ENCODE measurements at regions not wholly inside any gene's neighbourhood (a gene's known extent, or its start where the extent isn't known, plus 50 kb on each side); places are given as distances from the start of the nearest gene placed in this dataset.
"Not testable (repeated sequence)": the region's sequence is repeated elsewhere in the genome, so short reads cannot be mapped to it uniquely, and the experiment has no call there.

DNA sequence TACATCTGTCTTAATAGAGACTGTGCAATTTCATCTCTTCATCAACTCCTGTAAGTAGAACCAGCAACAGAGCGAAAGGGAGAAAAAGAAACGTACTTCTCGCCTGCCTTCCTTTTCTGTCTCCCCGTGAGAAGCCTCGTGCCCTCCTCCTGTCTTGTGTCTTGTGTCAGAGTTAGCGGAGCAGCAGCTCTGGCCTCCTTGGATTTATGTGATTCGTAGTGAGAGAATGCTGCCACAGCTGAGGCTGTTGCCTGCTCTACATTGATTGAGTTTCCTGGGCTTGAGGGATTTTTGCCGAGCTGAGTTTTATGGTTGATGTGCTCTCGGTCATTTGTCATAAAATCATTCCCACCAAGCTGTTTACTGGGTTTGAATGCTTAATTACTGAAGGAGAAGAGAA is 579.1 kb upstream of the RBFOX1 start:
- H3K27me3 ChIP-seq (ENCODE audit: control insufficient read depth in 1 of 2, insufficient read depth in 2 of 2, low read length in 2 of 2): no peaks in the 10 kb centered on the region
- H3K36me3 ChIP-seq (ENCODE audit: control insufficient read depth in 1 of 2, insufficient read depth in 2 of 2, low read length in 2 of 2): no peaks in the 10 kb centered on the region
- H3K27ac ChIP-seq (ENCODE audit: low read depth, low read length): no peak overlapping the region
- H3K4me3 ChIP-seq (ENCODE audit: low read depth in 1 of 2, low read length in 2 of 2): no peak overlapping the region
- H3K9me3 ChIP-seq (ENCODE audit: control insufficient read depth in 1 of 2, low read length in 2 of 2): peaks cover 0 to 6% of the 10 kb centered on the region in 2 donors
- no peak overlapping the region for H3K9ac ChIP-seq (ENCODE audit: low read depth in 1 of 2, low read length in 2 of 2)
- no peaks in the 10 kb centered on the region for H3K4me1 ChIP-seq (ENCODE audit: control insufficient read depth in 1 of 2, insufficient read depth in 2 of 2, low read length in 2 of 2)

GRCh38 chr16:6751191-6751590 is 581.5 kb upstream of the RBFOX1 start:
- Histone ChIP-seq H3K9ac (ENCODE audit: low read depth in 1 of 2, low read length in 2 of 2) (no peak overlapping the region), H3K9me3 (ENCODE audit: control insufficient read depth in 1 of 2, low read length in 2 of 2) (peaks cover 0 to 6% of the 10 kb centered on the region in 2 donors), H3K4me3 (ENCODE audit: low read depth in 1 of 2, low read length in 2 of 2) (no peak overlapping the region), H3K27ac (ENCODE audit: low read depth, low read length) (no peak overlapping the region), H3K36me3 (ENCODE audit: control insufficient read depth in 1 of 2, insufficient read depth in 2 of 2, low read length in 2 of 2) (no peaks in the 10 kb centered on the region), H3K27me3 (ENCODE audit: control insufficient read depth in 1 of 2, insufficient read depth in 2 of 2, low read length in 2 of 2) (no peaks in the 10 kb centered on the region), H3K4me1 (ENCODE audit: control insufficient read depth in 1 of 2, insufficient read depth in 2 of 2, low read length in 2 of 2) (no peaks in the 10 kb centered on the region)

DNA sequence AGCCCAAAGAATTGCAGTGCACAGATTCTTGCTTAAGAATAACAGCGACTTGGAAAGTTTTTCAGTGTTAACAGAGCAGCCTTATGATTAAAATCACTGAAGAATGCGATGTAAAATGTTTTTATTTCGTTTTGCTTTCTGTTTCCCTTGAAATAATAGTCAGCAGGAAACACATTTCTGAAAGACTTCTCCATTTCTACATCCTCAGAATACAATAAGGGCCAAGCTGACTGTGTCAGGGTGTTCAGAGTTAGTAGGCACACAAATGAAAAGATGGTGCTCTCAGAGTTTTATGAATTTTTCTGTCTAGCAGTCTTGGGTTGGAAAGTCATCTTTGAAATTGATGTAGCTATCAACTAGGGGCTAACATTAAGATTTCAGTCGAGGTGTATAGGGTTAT is 582.9 kb upstream of the RBFOX1 start:
- H3K4me3 ChIP-seq (ENCODE audit: low read depth in 1 of 2, low read length in 2 of 2): no peak overlapping the region

GRCh38 chr16:6736302-6736701 is 596.3 kb upstream of the RBFOX1 start:
- not testable (repeated sequence) for H3K9ac ChIP-seq (ENCODE audit: low read depth in 1 of 2, low read length in 2 of 2); H3K27me3 ChIP-seq (ENCODE audit: control insufficient read depth in 1 of 2, insufficient read depth in 2 of 2, low read length in 2 of 2); H3K4me3 ChIP-seq (ENCODE audit: low read depth in 1 of 2, low read length in 2 of 2); H3K36me3 ChIP-seq (ENCODE audit: control insufficient read depth in 1 of 2, insufficient read depth in 2 of 2, low read length in 2 of 2); H3K4me1 ChIP-seq (ENCODE audit: control insufficient read depth in 1 of 2, insufficient read depth in 2 of 2, low read length in 2 of 2); H3K9me3 ChIP-seq (ENCODE audit: control insufficient read depth in 1 of 2, low read length in 2 of 2); H3K27ac ChIP-seq (ENCODE audit: low read depth, low read length)

More for the DNA sequence above, 582.9 kb upstream of the RBFOX1 start:
- Histone ChIP-seq H3K9me3 (ENCODE audit: control insufficient read depth in 1 of 2, low read length in 2 of 2) (no peaks in the 10 kb centered on the region), H3K4me1 (ENCODE audit: control insufficient read depth in 1 of 2, insufficient read depth in 2 of 2, low read length in 2 of 2) (no peaks in the 10 kb centered on the region), H3K27me3 (ENCODE audit: control insufficient read depth in 1 of 2, insufficient read depth in 2 of 2, low read length in 2 of 2) (no peaks in the 10 kb centered on the region), H3K9ac (ENCODE audit: low read depth in 1 of 2, low read length in 2 of 2) (no peak overlapping the region), H3K36me3 (ENCODE audit: control insufficient read depth in 1 of 2, insufficient read depth in 2 of 2, low read length in 2 of 2) (no peaks in the 10 kb centered on the region), H3K27ac (ENCODE audit: low read depth, low read length) (no peak overlapping the region)

GRCh38 chr16:6735631-6736030 is 597.0 kb upstream of the RBFOX1 start:
- Histone ChIP-seq H3K9me3 (ENCODE audit: control insufficient read depth in 1 of 2, low read length in 2 of 2) (no peaks in the 10 kb centered on the region), H3K27me3 (ENCODE audit: control insufficient read depth in 1 of 2, insufficient read depth in 2 of 2, low read length in 2 of 2) (no peaks in the 10 kb centered on the region), H3K4me1 (ENCODE audit: control insufficient read depth in 1 of 2, insufficient read depth in 2 of 2, low read length in 2 of 2) (no peaks in the 10 kb centered on the region), H3K36me3 (ENCODE audit: control insufficient read depth in 1 of 2, insufficient read depth in 2 of 2, low read length in 2 of 2) (no peaks in the 10 kb centered on the region), H3K4me3 (ENCODE audit: low read depth in 1 of 2, low read length in 2 of 2) (no peak overlapping the region), H3K9ac (ENCODE audit: low read depth in 1 of 2, low read length in 2 of 2) (no peak overlapping the region), H3K27ac (ENCODE audit: low read depth, low read length) (no peak overlapping the region)

- Histone ChIP-seq H3K36me3 (ENCODE audit: control insufficient read depth in 1 of 2, insufficient read depth in 2 of 2, low read length in 2 of 2) (no peaks in the 10 kb centered on the region), H3K27me3 (ENCODE audit: control insufficient read depth in 1 of 2, insufficient read depth in 2 of 2, low read length in 2 of 2) (no peaks in the 10 kb centered on the region), H3K27ac (ENCODE audit: low read depth, low read length) (no peak overlapping the region)
Observed at GRCh38 chr16:6732166-6732565, 600.5 kb upstream of the RBFOX1 start.

GRCh38 chr16:6728381-6728780 is 604.3 kb upstream of the RBFOX1 start:
- Histone ChIP-seq H3K27me3 (ENCODE audit: control insufficient read depth in 1 of 2, insufficient read depth in 2 of 2, low read length in 2 of 2) (no peaks in the 10 kb centered on the region), H3K4me1 (ENCODE audit: control insufficient read depth in 1 of 2, insufficient read depth in 2 of 2, low read length in 2 of 2) (no peaks in the 10 kb centered on the region), H3K4me3 (ENCODE audit: low read depth in 1 of 2, low read length in 2 of 2) (no peak overlapping the region), H3K9me3 (ENCODE audit: control insufficient read depth in 1 of 2, low read length in 2 of 2) (no peaks in the 10 kb centered on the region), H3K36me3 (ENCODE audit: control insufficient read depth in 1 of 2, insufficient read depth in 2 of 2, low read length in 2 of 2) (no peaks in the 10 kb centered on the region), H3K27ac (ENCODE audit: low read depth, low read length) (no peak overlapping the region), H3K9ac (ENCODE audit: low read depth in 1 of 2, low read length in 2 of 2) (no peak overlapping the region)

More at GRCh38 chr16:6732166-6732565, 600.5 kb upstream of the RBFOX1 start:
- no peak overlapping the region for H3K4me3 ChIP-seq (ENCODE audit: low read depth in 1 of 2, low read length in 2 of 2)
- no peak overlapping the region for H3K9ac ChIP-seq (ENCODE audit: low read depth in 1 of 2, low read length in 2 of 2)
- no peaks in the 10 kb centered on the region for H3K9me3 ChIP-seq (ENCODE audit: control insufficient read depth in 1 of 2, low read length in 2 of 2)
- H3K4me1 ChIP-seq (ENCODE audit: control insufficient read depth in 1 of 2, insufficient read depth in 2 of 2, low read length in 2 of 2): no peaks in the 10 kb centered on the region

DNA sequence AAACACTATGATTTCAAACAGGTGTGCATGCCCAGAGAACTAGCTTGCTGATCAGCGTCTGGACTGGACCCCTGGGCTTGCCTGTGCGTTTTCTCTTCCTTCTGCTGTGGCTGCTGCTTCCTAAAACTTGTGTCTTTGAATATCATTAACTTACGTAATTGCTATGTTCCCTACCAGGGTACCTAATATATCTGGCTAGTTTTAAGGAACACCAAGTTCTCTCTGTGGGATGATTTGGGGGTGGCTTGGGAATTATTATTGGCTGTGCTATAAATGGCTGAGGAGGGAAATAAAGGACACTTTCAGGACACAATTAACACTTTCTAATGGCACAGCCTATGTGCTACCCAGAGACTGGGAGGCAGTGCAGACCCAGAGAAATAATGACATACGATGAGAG is 606.0 kb upstream of the RBFOX1 start:
- Histone ChIP-seq H3K4me1 (ENCODE audit: control insufficient read depth in 1 of 2, insufficient read depth in 2 of 2, low read length in 2 of 2) (no peaks in the 10 kb centered on the region), H3K27me3 (ENCODE audit: control insufficient read depth in 1 of 2, insufficient read depth in 2 of 2, low read length in 2 of 2) (no peaks in the 10 kb centered on the region), H3K27ac (ENCODE audit: low read depth, low read length) (no peak overlapping the region), H3K36me3 (ENCODE audit: control insufficient read depth in 1 of 2, insufficient read depth in 2 of 2, low read length in 2 of 2) (no peaks in the 10 kb centered on the region), H3K9ac (ENCODE audit: low read depth in 1 of 2, low read length in 2 of 2) (no peak overlapping the region), H3K4me3 (ENCODE audit: low read depth in 1 of 2, low read length in 2 of 2) (no peak overlapping the region), H3K9me3 (ENCODE audit: control insufficient read depth in 1 of 2, low read length in 2 of 2) (no peaks in the 10 kb centered on the region)

DNA sequence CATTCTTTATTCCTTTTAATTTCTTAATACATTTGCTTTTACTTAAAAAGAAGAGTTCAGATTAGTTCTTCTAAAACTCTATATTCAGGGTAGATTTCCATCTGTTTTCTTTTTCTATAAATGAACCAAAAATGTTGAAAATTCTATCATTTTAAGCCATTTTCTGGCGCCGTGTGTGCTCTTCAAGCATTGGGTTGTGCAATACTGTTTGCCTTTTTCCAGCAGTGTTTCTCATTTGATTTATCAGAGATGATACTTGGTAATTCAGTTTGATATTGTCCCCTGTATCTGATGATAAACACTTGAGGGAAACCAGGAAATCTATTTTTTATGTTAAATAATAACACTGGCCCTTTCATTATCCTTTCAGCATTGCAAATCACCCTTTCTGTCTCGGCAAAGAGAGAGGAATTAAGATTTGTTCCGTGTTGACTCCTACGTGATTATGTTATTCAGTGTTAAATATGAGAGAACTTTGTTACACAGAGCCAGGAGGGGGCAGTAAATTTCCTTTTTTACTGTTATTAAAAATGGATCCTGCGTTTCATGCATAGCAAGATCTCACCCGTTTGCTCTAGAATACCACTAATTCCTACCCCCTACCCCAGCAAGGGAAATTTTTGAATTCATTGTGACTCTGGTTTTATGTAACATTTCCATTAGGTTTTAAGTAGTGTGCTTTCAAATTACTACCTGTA is 606.9 kb upstream of the RBFOX1 start:
- Histone ChIP-seq H3K27me3 (ENCODE audit: control insufficient read depth in 1 of 2, insufficient read depth in 2 of 2, low read length in 2 of 2) (no peaks in the 10 kb centered on the region), H3K9ac (ENCODE audit: low read depth in 1 of 2, low read length in 2 of 2) (no peak overlapping the region), H3K9me3 (ENCODE audit: control insufficient read depth in 1 of 2, low read length in 2 of 2) (peaks cover 0 to 3% of the 10 kb centered on the region in 2 donors), H3K4me3 (ENCODE audit: low read depth in 1 of 2, low read length in 2 of 2) (no peak overlapping the region), H3K36me3 (ENCODE audit: control insufficient read depth in 1 of 2, insufficient read depth in 2 of 2, low read length in 2 of 2) (no peaks in the 10 kb centered on the region), H3K4me1 (ENCODE audit: control insufficient read depth in 1 of 2, insufficient read depth in 2 of 2, low read length in 2 of 2) (no peaks in the 10 kb centered on the region), H3K27ac (ENCODE audit: low read depth, low read length) (no peak overlapping the region)

DNA sequence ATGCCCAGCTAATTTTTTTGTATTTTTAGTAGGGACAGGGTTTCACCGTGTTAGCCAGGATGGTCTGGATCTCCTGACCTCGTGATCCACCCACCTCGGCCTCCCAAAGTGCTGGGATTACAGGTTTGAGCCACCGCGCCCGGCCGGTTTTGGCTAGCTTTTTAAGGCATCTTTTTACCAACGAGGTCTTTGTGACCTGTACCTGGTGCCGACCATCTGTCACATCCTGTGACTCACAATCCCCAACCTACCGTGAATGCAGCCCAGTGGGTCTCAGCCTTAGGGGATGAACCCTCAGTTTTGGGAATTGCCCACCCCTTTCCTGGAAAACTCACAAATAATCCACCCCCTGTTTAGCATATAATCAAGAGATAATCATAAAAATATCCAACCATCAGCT is 607.4 kb upstream of the RBFOX1 start:
- H3K27ac ChIP-seq (ENCODE audit: low read depth, low read length); H3K4me3 ChIP-seq (ENCODE audit: low read depth in 1 of 2, low read length in 2 of 2); H3K36me3 ChIP-seq (ENCODE audit: control insufficient read depth in 1 of 2, insufficient read depth in 2 of 2, low read length in 2 of 2); H3K9me3 ChIP-seq (ENCODE audit: control insufficient read depth in 1 of 2, low read length in 2 of 2); H3K4me1 ChIP-seq (ENCODE audit: control insufficient read depth in 1 of 2, insufficient read depth in 2 of 2, low read length in 2 of 2); H3K9ac ChIP-seq (ENCODE audit: low read depth in 1 of 2, low read length in 2 of 2); H3K27me3 ChIP-seq (ENCODE audit: control insufficient read depth in 1 of 2, insufficient read depth in 2 of 2, low read length in 2 of 2): not testable (repeated sequence)

- Histone ChIP-seq H3K27ac (ENCODE audit: low read depth, low read length) (no peak overlapping the region), H3K9ac (ENCODE audit: low read depth in 1 of 2, low read length in 2 of 2) (no peak overlapping the region), H3K27me3 (ENCODE audit: control insufficient read depth in 1 of 2, insufficient read depth in 2 of 2, low read length in 2 of 2) (no peaks in the 10 kb centered on the region), H3K9me3 (ENCODE audit: control insufficient read depth in 1 of 2, low read length in 2 of 2) (peaks cover 0 to 4% of the 10 kb centered on the region in 2 donors), H3K4me3 (ENCODE audit: low read depth in 1 of 2, low read length in 2 of 2) (no peak overlapping the region), H3K4me1 (ENCODE audit: control insufficient read depth in 1 of 2, insufficient read depth in 2 of 2, low read length in 2 of 2) (no peaks in the 10 kb centered on the region), H3K36me3 (ENCODE audit: control insufficient read depth in 1 of 2, insufficient read depth in 2 of 2, low read length in 2 of 2) (no peaks in the 10 kb centered on the region)
Observed at GRCh38 chr16:6722786-6723185, 609.9 kb upstream of the RBFOX1 start.
